HepG2 (cell line): ENCODE measurements at regions not wholly inside any gene's neighbourhood (a gene's known extent, or its start where the extent isn't known, plus 50 kb on each side); places are given as distances from the start of the nearest gene placed in this dataset.

Experiments
- ATAD3A ChIP-seq: sonication (generic); formaldehyde crosslinking; IDR thresholded peaks from 2 replicates; pipeline ENCODE4 v1.4.0; 2020; ENCODE audit warnings: missing genetic modification reagents
- ATF5 ChIP-seq: sonication (generic); formaldehyde crosslinking; IDR thresholded peaks from 2 replicates; pipeline ENCODE4 v1.4.0; 2020; ENCODE audit warnings: mild to moderate bottlenecking, low read depth, missing genetic modification reagents
- CCAR2 ChIP-seq: fragments of 200-400 bp; formaldehyde crosslinking; optimal IDR thresholded peaks from 2 replicates; pipeline ENCODE3; 2018; ENCODE audit warnings: low read depth, mild to moderate bottlenecking, low read length, moderate library complexity
- MED1 ChIP-seq: sonication (generic); formaldehyde crosslinking; IDR thresholded peaks from 2 replicates; pipeline ENCODE4 v1.4.0; 2020; ENCODE audit warnings: missing genetic modification reagents
- MYPOP ChIP-seq: sonication (generic); formaldehyde crosslinking; IDR thresholded peaks from 2 replicates; pipeline ENCODE4 v1.8.1; 2023; ENCODE audit warnings: mild to moderate bottlenecking, moderate library complexity, missing genetic modification reagents
- PATZ1 ChIP-seq: sonication (generic); formaldehyde crosslinking; IDR thresholded peaks from 2 replicates; pipeline ENCODE4 v1.4.0; 2020; ENCODE audit warnings: missing genetic modification reagents
- PBX2 ChIP-seq: IDR thresholded peaks from 2 replicates; pipeline ENCODE4 v1.6.1; 2016; ENCODE audit warnings: control low read depth
- PLSCR1 ChIP-seq: sonication (generic); formaldehyde crosslinking; IDR thresholded peaks from 2 replicates; pipeline ENCODE4 v1.5.0; 2020; ENCODE audit warnings: missing genetic modification reagents, mild to moderate bottlenecking, borderline replicate concordance
- SMC3 ChIP-seq: IDR thresholded peaks from 2 replicates; pipeline ENCODE4 v1.6.1; 2011; ENCODE audit warnings: low read length, improper control_type of control experiment
- SRF ChIP-seq: IDR thresholded peaks from 2 replicates; pipeline ENCODE4 v1.6.1; 2011; ENCODE audit warnings: mild to moderate bottlenecking, low read depth, low read length, moderate library complexity
- TOPORS ChIP-seq: sonication (generic); formaldehyde crosslinking; IDR thresholded peaks from 2 replicates; pipeline ENCODE4 v1.8.0; 2023; ENCODE audit warnings: mild to moderate bottlenecking, missing genetic modification reagents
- ZHX2 ChIP-seq, 2 experiments: sonication (generic) in 1 of 2; formaldehyde crosslinking in 1 of 2; IDR thresholded peaks; 2 replicates each; pipeline versions ENCODE4 v1.6.1 to v1.9.0; 2014 to 2022; ENCODE audit warnings: antibody characterized with exemption in 1 of 2, borderline replicate concordance in 1 of 2, inconsistent platforms in 1 of 2, low read depth in 1 of 2, missing genetic modification reagents in 1 of 2
- ZNF678 ChIP-seq: sonication (generic); formaldehyde crosslinking; IDR thresholded peaks from 2 replicates; pipeline ENCODE4 v1.4.0; 2020; ENCODE audit warnings: mild to moderate bottlenecking, missing genetic modification reagents

- peak; percentile 41; the same call in 1 of the 2 replicates for TF ChIP-seq ZHX2 (IDR thresholded peaks at IDR 0.05; ENCODE audit: low read depth)
- peak; percentile 81; the same call in 1 of the 2 replicates for TF ChIP-seq ZHX2 (CRISPR knock-in tag; IDR thresholded peaks at IDR 0.05; ENCODE audit: borderline replicate concordance)
- no peak for TF ChIP-seq PLSCR1 (CRISPR knock-in tag)
- TF ChIP-seq SMC3, result no peak
- peak; percentile 67; the same call in 1 of the 2 replicates for TF ChIP-seq SRF
- TF ChIP-seq ATF5 (CRISPR knock-in tag), result 0 out of 2 replicates have a peak, but pooled peaks have one; percentile 17
- no peak for TF ChIP-seq ATAD3A (CRISPR knock-in tag)
- peak; percentile 68 for TF ChIP-seq CCAR2
- TF ChIP-seq TOPORS (CRISPR knock-in tag), result no peak; the same call in 1 of the 2 replicates
- TF ChIP-seq MYPOP, result no peak; the same call in 1 of the 2 replicates
- no peak for TF ChIP-seq PBX2
- 0 out of 2 replicates have a peak, but pooled peaks have one; percentile 33 for TF ChIP-seq ZNF678 (CRISPR knock-in tag)
- TF ChIP-seq MED1, result peak; percentile 98
- peak; percentile 100 for TF ChIP-seq PATZ1
Measured at GRCh38 chr20:50455656-50456451, 54.3 kb upstream of the PTPN1 start (continued).
